HG02840 (cell line): ENCODE measurements at regions not wholly inside any gene's neighbourhood (a gene's known extent, or its start where the extent isn't known, plus 50 kb on each side); places are given as distances from the start of the nearest gene placed in this dataset.

Experiments
- ATAC-seq: cut with Tn5 transposase; IDR thresholded peaks from one replicate; pipeline ENCODE4 v1.9.1; 2021; ENCODE audit warnings: mild to moderate bottlenecking, moderate library complexity, moderate number of reproducible peaks; ENCODE audit not compliant: unreplicated experiment, low FRiP score

- ATAC-seq: peak; percentile 54
These were observed 155.0 kb upstream of the TSLP start for GRCh38 chr5:110916381-110917049.

- no peak for ATAC-seq
These were observed 154.2 kb upstream of the TSLP start for GRCh38 chr5:110917161-110917875.

- ATAC-seq: no peak
These were observed 152.8 kb upstream of the TSLP start for GRCh38 chr5:110918683-110919082.

- ATAC-seq: no peak
These were observed 147.5 kb upstream of the TSLP start for GRCh38 chr5:110923971-110924370.

- ATAC-seq: no peak
These were observed 146.1 kb upstream of the TSLP start for GRCh38 chr5:110925398-110925797.

GRCh38 chr5:110925916-110926315, 145.6 kb upstream of the TSLP start:
- ATAC-seq: no peak

GRCh38 chr5:110932755-110933488, 138.6 kb upstream of the TSLP start:
- no peak for ATAC-seq

- no peak for ATAC-seq
These were observed 131.4 kb upstream of the TSLP start for GRCh38 chr5:110940136-110940535.

- ATAC-seq: no peak
These were observed 125.6 kb upstream of the TSLP start for GRCh38 chr5:110945874-110946436.

GRCh38 chr5:110951373-110951791, 120.1 kb upstream of the TSLP start:
- no peak for ATAC-seq

GRCh38 chr5:110956280-110956912, 115.1 kb upstream of the TSLP start:
- ATAC-seq: no peak

GRCh38 chr5:110956913-110957813, 114.3 kb upstream of the TSLP start:
- ATAC-seq: no peak

- ATAC-seq: no peak
These were observed 113.6 kb upstream of the TSLP start for GRCh38 chr5:110957934-110958333.

GRCh38 chr5:110963495-110963894, 108.0 kb upstream of the TSLP start:
- no peak for ATAC-seq

- no peak for ATAC-seq
These were observed 105.5 kb upstream of the TSLP start for GRCh38 chr5:110965773-110966581.

- no peak for ATAC-seq
These were observed 103.1 kb upstream of the TSLP start for GRCh38 chr5:110968246-110969005.

GRCh38 chr5:110969502-110969901, 102.0 kb upstream of the TSLP start:
- no peak for ATAC-seq

- ATAC-seq: no peak
These were observed 98.0 kb upstream of the TSLP start for GRCh38 chr5:110973510-110973909.
